Fibroblast of skin of scalp (primary cell): ENCODE measurements at regions not wholly inside any gene's neighbourhood (a gene's known extent, or its start where the extent isn't known, plus 50 kb on each side); places are given as distances from the start of the nearest gene placed in this dataset.
"Not testable (repeated sequence)": the region's sequence is repeated elsewhere in the genome, so short reads cannot be mapped to it uniquely, and the experiment has no call there.

ENCODE experiments used
- DNase-seq: peaks from one replicate; pipeline ENCODE4 v3.0.0-alpha.2; 2013

- no peak for DNase-seq
Observed at GRCh38 chr13:61358599-61358998, 57.0 kb downstream of the PCDH20 start.

- DNase-seq = no peak
Observed at GRCh38 chr13:61350341-61350740, 65.3 kb downstream of the PCDH20 start.

- DNase-seq = no peak
Observed at GRCh38 chr13:61339054-61339621, 76.5 kb downstream of the PCDH20 start.

GRCh38 chr13:61316647-61317046, 99.0 kb downstream of the PCDH20 start:
- DNase-seq = no peak

- no peak for DNase-seq
Observed at GRCh38 chr13:61294467-61295191, 121.0 kb downstream of the PCDH20 start.

GRCh38 chr13:61286148-61286745, 129.4 kb downstream of the PCDH20 start:
- no peak for DNase-seq

GRCh38 chr13:61277586-61278276, 137.9 kb downstream of the PCDH20 start:
- DNase-seq = no peak

GRCh38 chr13:61277088-61277487, 138.6 kb downstream of the PCDH20 start:
- no peak for DNase-seq

GRCh38 chr13:61276401-61276800, 139.2 kb downstream of the PCDH20 start:
- no peak for DNase-seq

GRCh38 chr13:61275736-61276135, 139.9 kb downstream of the PCDH20 start:
- no peak for DNase-seq

GRCh38 chr13:61275251-61275650, 140.4 kb downstream of the PCDH20 start:
- no peak for DNase-seq

GRCh38 chr13:61266896-61267295, 148.8 kb downstream of the PCDH20 start:
- DNase-seq = not testable (repeated sequence)

- DNase-seq = no peak
Observed at GRCh38 chr13:61261746-61262472, 153.7 kb downstream of the PCDH20 start.

- DNase-seq = no peak
Observed at GRCh38 chr13:61258185-61258584, 157.5 kb downstream of the PCDH20 start.

GRCh38 chr13:61255040-61255796, 160.4 kb downstream of the PCDH20 start:
- no peak for DNase-seq

- no peak for DNase-seq
Observed at GRCh38 chr13:61253105-61253877, 162.4 kb downstream of the PCDH20 start.

- DNase-seq = no peak
Observed at GRCh38 chr13:61252213-61252612, 163.4 kb downstream of the PCDH20 start.

GRCh38 chr13:61247149-61247936, 168.3 kb downstream of the PCDH20 start:
- DNase-seq = no peak

GRCh38 chr13:61246351-61246750, 169.3 kb downstream of the PCDH20 start:
- no peak for DNase-seq

GRCh38 chr13:61215601-61216000, 200.0 kb downstream of the PCDH20 start:
- DNase-seq = no peak
